H1 (cell line): ENCODE measurements at regions not wholly inside any gene's neighbourhood (a gene's known extent, or its start where the extent isn't known, plus 50 kb on each side); places are given as distances from the start of the nearest gene placed in this dataset.

ENCODE experiments used
- CTCF ChIA-PET: fragments of 300-600 bp; sonication (Branson Sonifier 250); formaldehyde crosslinking; loops from one replicate; lab custom pipeline; 2021; ENCODE audit not compliant: partially characterized antibody; lab: Charles Lee
- POLR2A ChIA-PET: fragments of 300-600 bp; sonication (Branson Sonifier 250); formaldehyde crosslinking; loops from one replicate; lab custom pipeline; 2021; ENCODE audit warnings: inconsistent platforms; ENCODE audit not compliant: partially characterized antibody; lab: Charles Lee
- DNase-seq, 2 experiments: peaks; one replicate each; pipeline versions ENCODE4 v3.0.0 to v3.0.0-alpha.2; 2010 to 2022; ENCODE audit warnings: low spot score in 2 of 2, low read depth in 1 of 2, mixed read lengths in 1 of 2
- FAIRE-seq: peaks from 2 replicates; lab custom pipeline; 2011; peaks lifted over from hg19 to GRCh38; lab: Jason Lieb, UNC
- H2AFZ ChIP-seq: 2 replicates; pipeline ENCODE4 v1.8.1; 2012; ENCODE audit warnings: low read length, inconsistent platforms
- H2AK5ac ChIP-seq: 2 replicates; pipeline ENCODE4 v1.6.1; 2013; ENCODE audit warnings: low read depth, low read length
- H2BK120ac ChIP-seq: replicated peaks from 2 replicates; pipeline ENCODE3; 2013; ENCODE audit warnings: low read depth, low read length, inconsistent platforms
- H2BK12ac ChIP-seq: 2 replicates; pipeline ENCODE4 v1.6.1; 2013; ENCODE audit warnings: low read depth, low read length
- H2BK15ac ChIP-seq: 2 replicates; pipeline ENCODE4 v1.6.1; 2013; ENCODE audit warnings: low read length
- H2BK20ac ChIP-seq: 2 replicates; pipeline ENCODE4 v1.6.1; 2013; ENCODE audit warnings: low read length
- H2BK5ac ChIP-seq: 2 replicates; pipeline ENCODE4 v1.6.1; 2013; ENCODE audit warnings: low read depth, low read length
- H3K14ac ChIP-seq: 2 replicates; pipeline ENCODE4 v1.6.1; 2013; ENCODE audit warnings: inconsistent platforms; ENCODE audit not compliant: insufficient read length
- H3K18ac ChIP-seq: 2 replicates; pipeline ENCODE4 v1.6.1; 2013; ENCODE audit warnings: low read length; ENCODE audit errors: extremely low read depth
- H3K23ac ChIP-seq: 2 replicates; pipeline ENCODE4 v1.6.1; 2013; ENCODE audit warnings: inconsistent platforms; ENCODE audit not compliant: insufficient read length
- H3K23me2 ChIP-seq: 2 replicates; pipeline ENCODE4 v1.6.1; 2013; ENCODE audit warnings: low read depth, low read length
- H3K27ac ChIP-seq: 2 replicates; pipeline ENCODE4 v1.6.1; 2011; ENCODE audit warnings: low read depth, low read length, inconsistent platforms
- H3K27me3 ChIP-seq, 4 experiments: replicated peaks in 1 of 4; 1 replicate in 1 of 4; 2 replicates in 3 of 4; pipeline versions ENCODE4 v1.6.1 to v1.8.1; 2011 to 2013; ENCODE audit warnings: low read length in 3 of 4, mild to moderate bottlenecking in 3 of 4, inconsistent platforms in 2 of 4, mixed read lengths in 2 of 4, moderate library complexity in 1 of 4; ENCODE audit not compliant: control insufficient read depth in 3 of 4, insufficient read depth in 3 of 4; ENCODE audit errors: extremely low read depth in 1 of 4
- H3K36me3 ChIP-seq, 4 experiments: 2 replicates each; pipeline versions ENCODE4 v1.6.1 to v1.8.1; 2011 to 2013; ENCODE audit warnings: mild to moderate bottlenecking in 4 of 4, low read length in 3 of 4, moderate library complexity in 2 of 4, control low read depth in 1 of 4, inconsistent platforms in 1 of 4; ENCODE audit not compliant: insufficient read depth in 4 of 4, control insufficient read depth in 2 of 4
- H3K4ac ChIP-seq: replicated peaks from 2 replicates; pipeline ENCODE3; 2013; ENCODE audit warnings: low read length, low read depth, mixed read lengths, inconsistent platforms; ENCODE audit not compliant: insufficient read length
- H3K4me1 ChIP-seq, 4 experiments: replicated peaks in 1 of 4; 1 replicate in 1 of 4; 2 replicates in 3 of 4; pipeline versions ENCODE4 v1.6.1 to v1.8.1; 2011 to 2013; ENCODE audit warnings: low read length in 3 of 4, inconsistent platforms in 2 of 4, mixed read lengths in 1 of 4; ENCODE audit not compliant: insufficient read depth in 4 of 4, control insufficient read depth in 3 of 4
- H3K4me2 ChIP-seq, 2 experiments: 2 replicates each; pipeline versions ENCODE4 v1.6.1 to v1.8.1; 2011 to 2013; ENCODE audit warnings: low read depth in 2 of 2, low read length in 2 of 2, control low read depth in 1 of 2, inconsistent platforms in 1 of 2, mild to moderate bottlenecking in 1 of 2; ENCODE audit not compliant: insufficient read depth in 1 of 2
- H3K4me3 ChIP-seq, 4 experiments: fragments of 200-600, 300-600 bp in 1 of 4; sonication (generic), shearing (Covaris generic), sonication (Bioruptor Twin) in 1 of 4; 2 replicates each; pipeline versions ENCODE4 v1.5.1 to v1.8.1; 2011 to 2016; ENCODE audit warnings: low read length in 4 of 4, low read depth in 3 of 4, control low read depth in 2 of 4, inconsistent platforms in 2 of 4, mild to moderate bottlenecking in 2 of 4, mixed read lengths in 1 of 4, moderate library complexity in 1 of 4; ENCODE audit not compliant: insufficient read depth in 2 of 4; ENCODE audit errors: extremely low read depth in 1 of 4
- H3K56ac ChIP-seq: replicated peaks from 2 replicates; pipeline ENCODE3; 2013; ENCODE audit warnings: low read depth, mild to moderate bottlenecking, mixed read lengths, low read length, inconsistent platforms; ENCODE audit not compliant: insufficient read length
- H3K79me1 ChIP-seq: 2 replicates; pipeline ENCODE4 v1.6.1; 2013; ENCODE audit warnings: low read depth, low read length, control low read depth
- H3K79me2 ChIP-seq, 2 experiments: 2 replicates each; pipeline versions ENCODE4 v1.6.1 to v1.8.1; 2012 to 2013; ENCODE audit warnings: low read length in 2 of 2, mild to moderate bottlenecking in 2 of 2, inconsistent platforms in 1 of 2; ENCODE audit not compliant: insufficient read depth in 2 of 2, control insufficient read depth in 1 of 2
- H3K9ac ChIP-seq, 4 experiments: replicated peaks in 1 of 4; 1 replicate in 1 of 4; 2 replicates in 3 of 4; pipeline versions ENCODE4 v1.6.1 to v1.8.1; 2011 to 2013; ENCODE audit warnings: low read depth in 3 of 4, low read length in 3 of 4, control low read depth in 2 of 4, mild to moderate bottlenecking in 2 of 4, moderate library complexity in 2 of 4, inconsistent platforms in 1 of 4; ENCODE audit errors: extremely low read depth in 1 of 4
- H3K9me3 ChIP-seq, 2 experiments: 2 replicates each; pipeline versions ENCODE4 v1.6.1 to v1.8.1; 2012 to 2013; ENCODE audit warnings: mild to moderate bottlenecking in 2 of 2, moderate library complexity in 2 of 2, control low read depth in 1 of 2, inconsistent platforms in 1 of 2, low read depth in 1 of 2, low read length in 1 of 2, mixed read lengths in 1 of 2; ENCODE audit not compliant: insufficient read depth in 2 of 2
- H4K20me1 ChIP-seq, 2 experiments: replicated peaks in 1 of 2; 2 replicates each; pipeline versions ENCODE3 to v1.8.1; 2011 to 2013; ENCODE audit warnings: inconsistent platforms in 2 of 2, low read length in 2 of 2, mild to moderate bottlenecking in 1 of 2; ENCODE audit not compliant: insufficient read depth in 2 of 2, control insufficient read depth in 1 of 2
- H4K5ac ChIP-seq: 2 replicates; pipeline ENCODE4 v1.6.1; 2013; ENCODE audit warnings: low read length, low read depth, mixed read lengths, inconsistent platforms; ENCODE audit not compliant: insufficient read length
- H4K8ac ChIP-seq: 2 replicates; pipeline ENCODE4 v1.8.0; 2013; ENCODE audit warnings: mild to moderate bottlenecking, moderate library complexity, low read length, inconsistent platforms; ENCODE audit not compliant: insufficient read depth; ENCODE audit errors: extremely low read depth
- H4K91ac ChIP-seq: replicated peaks from 2 replicates; pipeline ENCODE3; 2013; ENCODE audit warnings: low read length, mixed read lengths, inconsistent platforms; ENCODE audit not compliant: insufficient read length
- NRF1 ChIP-seq: IDR thresholded peaks from 2 replicates; pipeline ENCODE4 v1.6.1; 2011; ENCODE audit warnings: mild to moderate bottlenecking, low read depth, low read length, improper control_type of control experiment
- RAD21 ChIP-seq, 2 experiments: IDR thresholded peaks in 1 of 2; conservative IDR thresholded peaks in 1 of 2; 2 replicates each; pipeline ENCODE4 v1.6.1; 2011; ENCODE audit warnings: low read depth in 2 of 2, low read length in 2 of 2, improper control_type of control experiment in 1 of 2, inconsistent platforms in 1 of 2, mild to moderate bottlenecking in 1 of 2, moderate library complexity in 1 of 2
- SAP30 ChIP-seq: fragments of 300-600 bp; sonication (generic); IDR thresholded peaks from 2 replicates; pipeline ENCODE4 v1.7.1; 2012; ENCODE audit warnings: low read length, moderate library complexity, mild to moderate bottlenecking, inconsistent platforms; ENCODE audit not compliant: insufficient read depth, insufficient replicate concordance
- TCF12 ChIP-seq: IDR thresholded peaks from 2 replicates; pipeline ENCODE4 v1.6.1; 2011; ENCODE audit warnings: low read depth, mild to moderate bottlenecking, low read length
- WGBS, 2 experiments: shearing (Covaris generic) in 1 of 2; methylation state at CpG; one replicate each; pipeline versions ENCODE4 v1.1.6 to v1.1.7; 2013 to 2015; ENCODE audit warnings: low lambda C conversion rate in 2 of 2, mixed read lengths in 2 of 2, inconsistent platforms in 1 of 2, low coverage in 1 of 2, missing lambda C conversion rate in 1 of 2; ENCODE audit not compliant: insufficient replicate concordance in 2 of 2, insufficient coverage in 1 of 2, insufficient read length in 1 of 2; ENCODE audit errors: extremely low coverage in 1 of 2, missing lambda C conversion rate in 1 of 2; 5-methylcytosine and 5-hydroxymethylcytosine counted together

GRCh38 chr3:11901286-11901875 is 54.7 kb upstream of the TAMM41 start:
- H3K79me1 ChIP-seq: no peaks in the 10 kb centered on the region
- H2BK120ac ChIP-seq: no peak overlapping the region
- H4K20me1 ChIP-seq: peaks cover 0 to 1% of the 10 kb centered on the region in 2 experiments
- H4K91ac ChIP-seq: no peak overlapping the region
- no peaks in the 10 kb centered on the region for H3K27me3 ChIP-seq
- H3K23ac ChIP-seq: no peak overlapping the region
- no peak overlapping the region for H4K5ac ChIP-seq
- H3K9ac ChIP-seq: no peak overlapping the region
- no peak overlapping the region for H3K4me2 ChIP-seq
- no peak overlapping the region for H2AFZ ChIP-seq
- H3K27ac ChIP-seq: no peak overlapping the region
- POLR2A ChIA-PET: no interaction called here
- no peaks in the 10 kb centered on the region for H3K36me3 ChIP-seq
- H3K79me2 ChIP-seq: no peaks in the 10 kb centered on the region
- no peak overlapping the region for H2BK20ac ChIP-seq
- 93% methylated on average over 7 of the region's 7 CpGs; no CpG with 5 or more reads in 1 of the 2 experiments for WGBS, 2 experiments
- H2BK12ac ChIP-seq: no peak overlapping the region
- H2AK5ac ChIP-seq: no peak overlapping the region
- no peaks in the 10 kb centered on the region for H3K9me3 ChIP-seq
- no peak overlapping the region for H3K4me3 ChIP-seq
- no peak overlapping the region for H4K8ac ChIP-seq
- H3K14ac ChIP-seq: no peak overlapping the region
- H2BK5ac ChIP-seq: no peak overlapping the region
- DNase-seq (no peak), FAIRE-seq (no peak)
- TF ChIP-seq RAD21 (IDR thresholded peaks at IDR 0.05 in 1 of 2, conservative IDR thresholded peaks at IDR 0.05 in 1 of 2; ENCODE audit: low read depth in 2 of 2, low read length in 2 of 2) (peak in 1 of 2 experiments; percentile 23; a peak in 1 of 4 replicates), NRF1 (no peak), TCF12 (no peak), SAP30 (no peak)
- H3K18ac ChIP-seq: no peak overlapping the region
- no peak overlapping the region for H2BK15ac ChIP-seq
- H3K23me2 ChIP-seq: no peaks in the 10 kb centered on the region
- H3K56ac ChIP-seq: no peak overlapping the region
- H3K4ac ChIP-seq: no peak overlapping the region
- no peaks in the 10 kb centered on the region for H3K4me1 ChIP-seq
- CTCF ChIA-PET: no interaction called here
